ENCODE measurements at regions not wholly inside any gene's neighbourhood (a gene's known extent, or its start where the extent isn't known, plus 50 kb on each side); places are given as distances from the start of the nearest gene placed in this dataset.
"Not testable (repeated sequence)": the region's sequence is repeated elsewhere in the genome, so short reads cannot be mapped to it uniquely, and the experiment has no call there.

DNA sequence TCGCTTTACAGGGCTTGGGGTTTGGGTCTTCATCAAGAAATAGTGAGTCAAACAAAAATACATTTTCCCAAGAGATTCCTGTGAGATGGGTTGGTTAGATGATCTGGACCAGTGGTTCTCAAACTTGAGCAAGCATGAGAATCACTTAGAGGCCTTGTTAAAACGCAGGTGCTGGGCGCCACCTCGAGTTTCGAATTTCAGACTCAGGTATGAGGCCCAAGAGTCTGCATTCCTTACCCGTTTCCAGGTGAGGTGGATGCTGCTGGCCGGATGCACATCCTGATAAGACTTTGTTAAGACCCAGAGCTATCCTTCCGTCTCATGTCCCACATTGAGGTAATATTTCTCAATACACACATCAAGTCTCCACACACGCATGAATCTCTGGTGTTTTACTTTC is 707.8 kb upstream of the SALL3 start:
- no peak for DNase-seq (ENCODE audit: low read depth)

- no peak for DNase-seq (ENCODE audit: low read depth)
These were observed 705.7 kb upstream of the SALL3 start for GRCh38 chr18:78273876-78274275.

DNA sequence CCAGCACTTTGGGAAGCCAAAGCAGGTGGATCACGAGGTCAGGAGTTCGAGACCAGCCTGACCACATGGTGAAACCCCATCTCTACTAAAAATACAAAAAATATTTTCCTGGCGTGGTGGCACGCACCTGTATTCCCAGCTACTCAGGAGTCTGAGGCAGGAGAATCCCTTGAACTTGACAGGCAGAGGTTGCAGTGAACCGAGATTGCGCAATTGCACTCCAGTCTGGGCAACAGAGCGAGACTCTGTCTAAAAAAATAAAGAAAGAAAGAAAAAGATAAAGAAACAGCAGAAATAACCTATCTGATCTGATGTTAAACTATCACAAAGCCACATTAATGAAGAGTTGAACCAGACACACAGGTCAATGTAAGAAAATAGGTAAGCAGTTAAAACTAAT is 696.2 kb upstream of the SALL3 start:
- DNase-seq (ENCODE audit: low read depth) = not testable (repeated sequence)

GRCh38 chr18:78292618-78293380 is 686.8 kb upstream of the SALL3 start:
- no peak for DNase-seq (ENCODE audit: low read depth)

- no peak for DNase-seq (ENCODE audit: low read depth)
These were observed 686.1 kb upstream of the SALL3 start for GRCh38 chr18:78293540-78293939.

DNA sequence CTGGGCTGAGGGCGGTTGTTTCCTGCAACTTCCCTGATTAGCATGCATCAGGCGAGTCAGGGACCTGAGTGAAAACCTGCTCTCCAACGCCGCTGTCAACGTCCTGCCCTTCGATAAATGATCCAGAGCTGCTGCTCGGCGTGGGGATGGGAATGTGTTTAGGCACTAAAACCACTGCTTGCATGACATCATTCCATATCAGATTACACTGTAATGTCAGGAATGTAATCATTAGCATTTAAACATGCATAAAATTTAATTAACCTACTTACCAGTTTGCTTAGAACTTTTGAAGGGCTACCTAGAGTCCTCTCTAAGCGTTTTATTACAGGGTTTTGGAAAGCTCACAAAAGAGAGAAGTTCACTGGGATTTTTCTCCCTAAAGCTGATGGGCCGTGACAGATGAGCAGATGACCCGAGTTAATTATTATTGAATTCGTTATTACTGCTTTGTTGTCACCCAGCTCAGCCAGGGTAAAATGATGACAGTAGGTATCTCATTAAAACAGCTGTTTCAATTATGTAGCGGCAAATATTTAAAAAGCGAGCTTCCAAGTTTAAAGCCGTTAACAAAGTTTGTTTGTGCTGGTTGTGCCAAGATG is 685.6 kb upstream of the SALL3 start:
- no peak for DNase-seq (ENCODE audit: low read depth)

DNA sequence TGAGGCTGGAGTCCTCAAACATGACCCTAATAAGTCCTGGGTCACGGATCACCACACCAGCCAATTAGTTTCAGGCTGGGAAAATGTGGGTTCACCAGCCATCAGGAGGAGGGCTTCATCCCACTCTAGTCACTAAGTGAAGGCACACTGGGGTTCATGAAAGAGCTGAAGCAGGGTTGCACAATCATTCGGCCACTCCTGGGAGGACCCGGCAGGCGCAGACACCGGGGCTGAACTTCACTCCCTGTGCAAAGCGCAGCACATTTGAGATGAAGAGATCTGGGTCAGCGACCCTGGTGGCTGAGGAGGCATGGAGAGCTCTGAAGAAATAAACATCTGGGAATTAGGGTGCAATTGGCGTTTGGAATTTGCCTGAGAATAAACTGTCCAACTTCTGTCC is 684.4 kb upstream of the SALL3 start:
- DNase-seq (ENCODE audit: low read depth) = no peak

DNA sequence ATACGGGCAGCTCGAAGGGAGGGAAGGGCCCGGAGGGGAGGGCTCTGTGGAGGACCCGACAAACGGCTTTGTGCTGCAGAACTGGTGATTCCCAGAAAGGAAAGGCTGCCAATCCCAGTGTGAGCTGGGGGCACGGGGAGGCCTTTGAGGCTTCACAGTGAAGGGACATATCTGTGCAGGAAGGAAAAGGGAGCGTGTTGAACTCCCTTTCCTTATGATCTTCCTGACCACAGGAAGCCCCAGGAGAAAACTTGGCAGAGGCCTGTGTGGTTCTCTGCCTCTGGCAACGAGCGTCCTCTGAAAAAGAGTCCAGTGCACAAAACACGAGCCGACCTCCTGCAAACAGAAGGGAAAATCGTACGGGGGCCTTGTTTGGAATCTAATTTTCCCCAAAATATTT is 683.5 kb upstream of the SALL3 start:
- no peak for DNase-seq (ENCODE audit: low read depth)

DNA sequence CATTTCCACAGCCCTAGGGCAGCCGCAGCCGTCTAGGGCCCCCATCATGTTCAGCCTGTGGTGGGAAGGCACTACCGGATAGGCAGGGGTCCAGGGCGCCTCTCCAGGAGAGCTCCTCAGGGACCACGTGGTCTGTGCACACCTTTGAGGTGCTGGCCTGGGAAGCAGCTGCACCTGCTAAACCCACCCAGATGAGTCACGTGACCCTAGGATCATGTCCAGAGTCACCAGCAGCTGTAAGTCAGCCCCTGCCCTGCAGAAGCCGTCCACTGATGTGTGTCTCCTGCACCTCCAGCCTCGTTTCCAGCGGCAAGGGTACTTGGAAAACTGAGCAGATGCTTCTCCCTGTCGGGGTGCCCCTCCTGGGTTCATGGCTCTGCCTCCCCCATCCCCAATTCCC is 682.6 kb upstream of the SALL3 start:
- no peak for DNase-seq (ENCODE audit: low read depth)

DNA sequence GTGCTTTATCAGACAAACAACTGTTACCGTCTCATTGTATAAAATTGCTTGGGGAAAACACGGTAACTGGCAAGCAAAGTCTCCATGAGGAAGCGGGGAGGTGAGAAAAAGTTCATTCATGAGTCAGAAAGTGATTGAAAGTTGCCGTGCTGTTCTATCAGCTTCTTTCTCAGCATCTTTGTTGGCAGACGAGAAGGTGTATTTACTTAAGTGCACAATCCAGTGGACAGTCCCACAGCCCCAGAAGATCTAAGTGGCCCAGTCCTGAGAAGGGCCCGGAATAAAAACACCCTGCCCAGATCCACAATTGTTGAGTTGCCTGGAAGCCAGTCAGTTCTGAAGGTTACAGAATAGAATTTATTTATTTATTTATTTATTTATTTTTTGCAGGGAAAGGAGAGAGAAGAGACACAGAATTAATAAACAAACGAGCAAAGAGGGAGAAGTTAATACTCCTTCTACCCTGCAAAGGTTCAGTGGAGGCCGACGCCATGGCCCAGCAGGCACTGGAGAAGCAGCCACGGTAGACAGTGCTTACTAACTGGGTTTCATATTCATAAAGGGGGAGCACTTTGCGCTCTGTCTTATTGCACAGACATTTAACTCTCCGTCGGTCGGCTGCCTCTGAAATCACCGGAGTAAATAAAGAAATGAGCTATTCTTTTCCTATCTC is 676.0 kb upstream of the SALL3 start:
- DNase-seq (ENCODE audit: low read depth) = no peak

- no peak for DNase-seq (ENCODE audit: low read depth)
These were observed 675.1 kb upstream of the SALL3 start for GRCh38 chr18:78304192-78305164.

- no peak for DNase-seq (ENCODE audit: low read depth)
These were observed 673.8 kb upstream of the SALL3 start for GRCh38 chr18:78305789-78306188.

DNA sequence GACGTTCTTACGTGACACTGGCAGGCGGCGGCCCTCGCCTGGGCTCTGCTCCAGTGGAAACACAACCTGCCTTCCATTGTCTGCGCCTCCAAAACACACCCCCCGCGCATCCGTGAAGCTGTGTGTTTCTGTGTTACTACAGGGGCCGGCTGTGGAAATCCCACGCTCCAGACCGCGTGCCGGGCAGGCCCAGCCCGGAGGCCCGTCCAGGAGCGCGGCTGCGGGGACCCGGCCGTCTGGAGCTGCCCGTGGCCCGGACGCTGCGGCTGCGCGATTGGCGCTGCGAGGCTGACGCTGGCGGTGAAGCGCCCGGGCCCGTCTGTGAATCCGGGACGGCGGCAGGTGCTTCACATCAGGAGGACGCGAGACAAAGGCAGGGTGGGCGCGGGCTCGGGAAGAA is 670.3 kb upstream of the SALL3 start:
- no peak for DNase-seq (ENCODE audit: low read depth)

DNA sequence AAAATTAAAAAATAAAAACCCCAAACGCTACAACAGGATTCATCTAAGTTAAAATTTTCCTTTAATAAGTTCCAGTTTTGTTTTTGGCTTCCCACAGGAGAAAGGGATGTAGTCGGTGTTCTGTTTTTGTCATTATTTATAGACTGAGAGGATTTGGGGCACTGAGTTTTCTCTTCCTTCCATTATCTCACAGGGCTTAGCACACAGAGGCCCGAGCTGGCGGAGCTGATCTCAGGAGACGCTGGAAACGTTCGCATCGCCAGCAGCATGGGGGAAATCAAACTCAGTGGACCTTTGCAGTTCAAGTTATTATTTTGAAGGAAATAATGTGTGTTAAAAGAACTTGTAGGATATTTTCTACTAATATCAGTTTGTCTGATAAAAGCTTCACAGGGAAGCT is 669.7 kb upstream of the SALL3 start:
- no peak for DNase-seq (ENCODE audit: low read depth)

- no peak for DNase-seq (ENCODE audit: low read depth)
These were observed 660.4 kb upstream of the SALL3 start for GRCh38 chr18:78319264-78319663.

DNA sequence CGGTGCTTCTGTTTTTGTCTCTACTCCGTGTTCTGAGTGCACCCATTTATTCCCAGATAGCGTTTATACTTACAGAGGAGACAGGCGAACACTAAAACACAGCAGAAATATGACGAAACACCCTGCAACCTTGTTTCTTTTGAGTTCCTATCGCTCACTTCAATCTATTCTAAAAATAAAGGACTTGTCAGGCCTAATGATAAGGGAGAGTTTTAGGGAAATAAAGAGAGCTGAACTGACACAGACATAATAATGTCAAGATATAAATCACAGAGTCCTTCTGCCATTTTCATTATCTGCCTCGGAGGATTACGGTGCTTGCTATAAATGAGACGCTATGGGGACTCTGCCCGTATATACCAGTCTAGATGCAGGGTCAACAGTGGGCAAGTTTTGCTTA is 659.7 kb upstream of the SALL3 start:
- no peak for DNase-seq (ENCODE audit: low read depth)

DNA sequence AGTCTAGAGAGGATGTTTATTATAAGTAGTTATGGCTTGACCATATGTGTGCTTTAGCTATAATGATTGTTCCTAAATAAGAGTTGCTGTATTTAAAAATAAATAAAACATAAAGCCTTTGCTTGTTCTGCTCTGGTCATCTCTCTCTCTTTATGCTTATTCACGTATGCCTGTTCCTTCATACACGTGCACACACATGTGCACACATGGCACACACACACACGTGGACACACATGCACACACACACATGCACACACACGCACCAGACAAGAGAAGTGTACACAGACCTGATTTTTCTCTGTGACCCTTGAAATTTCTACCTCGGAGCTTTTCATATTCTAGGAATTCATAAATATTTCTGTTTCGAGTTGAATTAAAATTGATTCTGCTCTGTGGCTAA is 658.2 kb upstream of the SALL3 start:
- no peak for DNase-seq (ENCODE audit: low read depth)

DNA sequence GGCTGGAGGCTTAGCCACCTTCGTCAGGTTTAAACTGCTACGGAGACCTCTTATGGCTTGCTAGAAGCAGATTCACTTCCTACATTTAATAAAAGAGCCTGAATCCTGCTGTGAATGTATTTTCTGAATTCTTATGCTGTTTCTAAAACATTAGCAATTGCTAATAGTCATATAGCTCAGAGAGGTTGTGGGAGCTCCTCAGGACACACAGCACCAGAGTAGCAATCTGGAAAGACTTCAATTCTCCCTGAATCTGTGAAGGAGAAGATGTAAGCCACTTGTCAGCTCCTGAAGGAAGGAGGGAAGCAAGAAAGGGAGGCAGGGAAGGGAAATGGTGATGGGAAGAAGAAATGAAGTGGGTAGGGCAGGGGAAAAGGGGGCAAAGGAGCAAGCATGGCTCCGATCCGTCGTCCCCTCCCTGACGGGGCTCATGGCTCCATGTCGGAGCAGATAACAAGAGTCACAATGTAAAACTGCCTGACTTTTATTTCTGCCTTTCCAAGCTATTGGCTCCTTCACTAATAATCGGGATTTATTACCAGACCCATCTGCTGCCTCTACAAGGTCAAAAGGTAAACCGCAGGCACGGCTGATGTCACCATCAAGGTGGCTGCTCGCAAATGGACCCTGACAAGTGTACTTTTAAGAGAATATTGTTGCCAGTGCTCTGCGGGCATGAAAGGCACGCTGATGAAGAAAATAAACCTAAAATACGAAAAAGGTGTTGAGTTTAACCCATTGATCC is 656.0 kb upstream of the SALL3 start:
- DNase-seq (ENCODE audit: low read depth) = no peak

DNA sequence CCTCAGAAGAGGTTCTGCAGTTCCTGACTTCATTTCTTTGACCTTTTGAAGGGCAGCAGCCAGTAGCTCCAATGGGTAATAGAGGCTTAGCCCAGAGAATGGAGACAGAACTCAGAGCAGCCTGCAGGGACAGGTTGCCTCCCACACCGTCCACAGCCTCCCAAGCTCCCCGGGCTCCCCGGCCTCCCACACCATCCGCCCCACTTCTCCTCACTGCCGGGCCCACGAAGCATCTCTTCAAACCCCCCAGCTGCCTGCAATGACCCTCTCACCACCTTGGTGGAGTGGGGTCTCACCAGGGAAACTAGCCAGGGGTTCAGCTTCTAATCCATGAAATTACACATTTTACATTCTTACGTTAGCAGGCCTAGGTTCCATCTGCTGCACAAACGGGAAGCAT is 652.0 kb upstream of the SALL3 start:
- DNase-seq (ENCODE audit: low read depth) = no peak

DNA sequence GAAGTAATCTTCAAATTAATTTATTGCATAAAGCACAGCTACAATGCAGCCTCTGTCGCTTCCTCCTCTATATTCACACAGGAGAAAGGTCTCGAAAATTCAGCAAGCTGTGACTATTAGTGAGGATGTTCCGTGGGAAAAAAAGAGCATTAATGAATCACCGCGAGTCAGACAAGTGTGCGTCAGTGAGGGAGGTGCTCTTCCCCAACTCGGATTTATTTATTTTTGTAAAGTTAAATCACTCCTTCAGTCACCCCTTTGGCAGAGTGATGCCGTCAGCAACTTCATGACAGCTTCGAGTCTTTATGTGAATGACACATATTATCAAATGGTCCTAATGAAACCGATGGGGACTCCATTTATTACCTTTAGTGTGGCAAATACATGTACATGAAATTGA is 648.9 kb upstream of the SALL3 start:
- no peak for DNase-seq (ENCODE audit: low read depth)

DNA sequence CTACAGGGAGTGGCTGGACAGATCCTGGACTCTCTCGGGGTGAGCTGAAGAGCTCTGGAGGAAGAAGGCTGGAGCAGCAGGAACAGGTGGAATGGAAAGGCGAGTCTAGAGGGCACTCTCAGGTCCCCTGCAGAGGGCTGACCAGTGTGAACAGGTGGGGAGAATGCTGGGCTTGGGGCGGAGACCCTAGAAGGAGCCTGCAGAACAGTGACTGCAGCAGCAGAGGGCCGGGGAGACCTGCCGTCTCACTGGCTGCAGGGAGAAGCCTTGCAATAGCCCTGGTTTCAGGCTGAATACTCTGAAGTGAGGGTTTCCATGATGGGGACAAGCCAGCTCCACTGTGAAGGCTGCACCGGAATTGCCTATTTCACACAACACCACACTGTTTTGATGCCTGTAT is 626.7 kb upstream of the SALL3 start:
- DNase-seq (ENCODE audit: low read depth) = no peak

GRCh38 chr18:78362198-78362597 is 617.4 kb upstream of the SALL3 start:
- no peak for DNase-seq (ENCODE audit: low read depth)
